ENCODE measurements at regions not wholly inside any gene's neighbourhood (a gene's known extent, or its start where the extent isn't known, plus 50 kb on each side); places are given as distances from the start of the nearest gene placed in this dataset.

DNA sequence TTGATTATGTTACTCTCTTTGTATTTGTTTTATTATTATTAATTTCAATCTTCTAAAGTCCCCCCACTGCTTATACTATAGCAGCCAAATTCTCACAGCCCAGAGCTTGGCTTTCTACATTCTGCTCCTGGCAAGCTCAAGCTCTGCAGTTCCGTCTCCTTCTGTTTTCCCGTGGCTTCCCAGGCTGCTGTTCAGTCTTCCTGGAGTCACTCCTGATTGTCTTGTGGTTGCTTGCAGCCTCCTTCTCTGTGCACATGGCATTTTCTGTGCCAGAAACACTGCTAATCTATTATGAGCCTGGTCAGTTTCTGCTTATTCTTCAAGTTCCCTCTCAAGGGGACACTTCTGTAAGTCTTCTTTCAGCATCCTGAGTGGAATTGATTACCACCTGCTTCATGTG lies 533.7 kb upstream of the IGFBP3 start:
- no peak for DNase-seq (ENCODE audit: low spot score)

More for the DNA sequence above, 533.7 kb upstream of the IGFBP3 start:
- peaks cover 3% of the 10 kb centered on the region for H3K27me3 Mint-ChIP-seq (ENCODE audit: insufficient read depth, low read depth, poor library complexity)
- Histone ChIP-seq H3K4me3 (no peak overlapping the region), H3K36me3 (ENCODE audit: insufficient read depth) (no peaks in the 10 kb centered on the region), H3K4me1 (ENCODE audit: insufficient read depth) (no peaks in the 10 kb centered on the region), H4K20me1 (replicated peaks; ENCODE audit: insufficient read depth) (no peaks in the 10 kb centered on the region), H3K27ac (ENCODE audit: low read depth) (no peak overlapping the region), H2AFZ (no peak overlapping the region), H3K27me3 (ENCODE audit: insufficient read depth) (no peaks in the 10 kb centered on the region), H3K4me2 (no peak overlapping the region), H3K9me2 (ENCODE audit: insufficient read depth) (0 out of 2 replicates have a peak, but pooled peaks cover 18% of the 10 kb centered on the region), H3K79me2 (replicated peaks; ENCODE audit: insufficient read depth) (no peaks in the 10 kb centered on the region), H3F3A (replicated peaks; ENCODE audit: low read depth) (no peaks in the 10 kb centered on the region)
- H3K4me3 Mint-ChIP-seq, result no peak overlapping the region
- no peaks in the 10 kb centered on the region; the same call in 2 of the 3 replicates for H3K4me1 Mint-ChIP-seq
- no peak overlapping the region for H3K27ac Mint-ChIP-seq
- peaks cover 37% of the 10 kb centered on the region for H3K9me3 Mint-ChIP-seq
- H3K36me3 Mint-ChIP-seq (ENCODE audit: low read depth), result 0 out of 3 replicates have a peak, but pooled peaks cover 3% of the 10 kb centered on the region
- no peak for ATAC-seq
- TF ChIP-seq JUNB (IDR thresholded peaks at IDR 0.05; ENCODE audit: unreplicated experiment) (no peak), NANOG (IDR thresholded peaks at IDR 0.05; ENCODE audit: borderline replicate concordance) (no peak), STAT1 (IDR thresholded peaks at IDR 0.05; ENCODE audit: unreplicated experiment) (no peak), ZNF331 (CRISPR knock-in tag; IDR thresholded peaks at IDR 0.05; ENCODE audit: low read depth) (no peak), REST (IDR thresholded peaks at IDR 0.05; ENCODE audit: unreplicated experiment) (no peak), EZH2 (IDR thresholded peaks at IDR 0.05; ENCODE audit: low read depth, unreplicated experiment) (no peak), ZNF114 (CRISPR knock-in tag; IDR thresholded peaks at IDR 0.05) (no peak), EZH2phosphoT487 (IDR thresholded peaks at IDR 0.05; ENCODE audit: unreplicated experiment) (no peak)
- TF ChIP-seq, protein P1, sequence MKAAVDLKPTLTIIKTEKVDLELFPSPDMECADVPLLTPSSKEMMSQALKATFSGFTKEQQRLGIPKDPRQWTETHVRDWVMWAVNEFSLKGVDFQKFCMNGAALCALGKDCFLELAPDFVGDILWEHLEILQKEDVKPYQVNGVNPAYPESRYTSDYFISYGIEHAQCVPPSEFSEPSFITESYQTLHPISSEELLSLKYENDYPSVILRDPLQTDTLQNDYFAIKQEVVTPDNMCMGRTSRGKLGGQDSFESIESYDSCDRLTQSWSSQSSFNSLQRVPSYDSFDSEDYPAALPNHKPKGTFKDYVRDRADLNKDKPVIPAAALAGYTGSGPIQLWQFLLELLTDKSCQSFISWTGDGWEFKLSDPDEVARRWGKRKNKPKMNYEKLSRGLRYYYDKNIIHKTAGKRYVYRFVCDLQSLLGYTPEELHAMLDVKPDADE (IDR thresholded peaks at IDR 0.05), result no peak
- TF ChIP-seq, protein P2, sequence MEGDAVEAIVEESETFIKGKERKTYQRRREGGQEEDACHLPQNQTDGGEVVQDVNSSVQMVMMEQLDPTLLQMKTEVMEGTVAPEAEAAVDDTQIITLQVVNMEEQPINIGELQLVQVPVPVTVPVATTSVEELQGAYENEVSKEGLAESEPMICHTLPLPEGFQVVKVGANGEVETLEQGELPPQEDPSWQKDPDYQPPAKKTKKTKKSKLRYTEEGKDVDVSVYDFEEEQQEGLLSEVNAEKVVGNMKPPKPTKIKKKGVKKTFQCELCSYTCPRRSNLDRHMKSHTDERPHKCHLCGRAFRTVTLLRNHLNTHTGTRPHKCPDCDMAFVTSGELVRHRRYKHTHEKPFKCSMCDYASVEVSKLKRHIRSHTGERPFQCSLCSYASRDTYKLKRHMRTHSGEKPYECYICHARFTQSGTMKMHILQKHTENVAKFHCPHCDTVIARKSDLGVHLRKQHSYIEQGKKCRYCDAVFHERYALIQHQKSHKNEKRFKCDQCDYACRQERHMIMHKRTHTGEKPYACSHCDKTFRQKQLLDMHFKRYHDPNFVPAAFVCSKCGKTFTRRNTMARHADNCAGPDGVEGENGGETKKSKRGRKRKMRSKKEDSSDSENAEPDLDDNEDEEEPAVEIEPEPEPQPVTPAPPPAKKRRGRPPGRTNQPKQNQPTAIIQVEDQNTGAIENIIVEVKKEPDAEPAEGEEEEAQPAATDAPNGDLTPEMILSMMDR (conservative IDR thresholded peaks at IDR 0.05; ENCODE audit: low read depth in 2 of 2), result no peak
